ENCODE measurements at regions not wholly inside any gene's neighbourhood (a gene's known extent, or its start where the extent isn't known, plus 50 kb on each side); places are given as distances from the start of the nearest gene placed in this dataset.

DNA sequence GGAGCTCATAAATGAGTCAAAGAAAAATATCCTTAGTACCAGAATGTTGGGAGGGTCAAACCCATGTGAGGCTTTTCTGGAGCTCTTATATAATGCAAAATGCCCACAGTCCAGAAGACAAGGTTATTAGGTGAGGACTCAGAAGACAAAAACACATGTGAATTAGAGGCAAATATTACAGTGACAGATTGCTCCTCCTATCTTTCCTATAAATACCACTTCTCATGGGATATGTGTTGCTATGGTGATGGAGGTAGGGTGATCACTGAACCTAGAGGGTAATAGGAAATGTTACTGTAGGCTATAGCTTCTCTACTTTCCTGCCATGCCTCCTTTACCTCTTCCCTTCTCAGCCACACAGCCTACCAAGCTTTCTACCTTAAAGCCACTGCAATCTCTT is 264.6 kb downstream of the SEC61B start:
- Histone ChIP-seq H2AFZ (ENCODE audit: low read depth) (no peak overlapping the region), H3K9ac (no peak overlapping the region), H3K27me3 (ENCODE audit: insufficient read depth) (no peaks in the 10 kb centered on the region), H3K4me1 (ENCODE audit: control insufficient read depth in 1 of 2, insufficient read depth in 2 of 2, low read depth in 1 of 2, low read length in 1 of 2) (peaks cover 0 to 29% of the 10 kb centered on the region in 2 experiments; a peak in 2 of 4 replicates), H3F3A (replicated peaks; ENCODE audit: insufficient read depth) (peaks cover 3% of the 10 kb centered on the region), H3K9me2 (peaks cover 2% of the 10 kb centered on the region; the same call in 1 of the 2 replicates), H3K4me2 (no peak overlapping the region), H3K9me3 (no peaks in the 10 kb centered on the region), H4K20me1 (ENCODE audit: insufficient read depth) (no peaks in the 10 kb centered on the region), H3K79me2 (ENCODE audit: insufficient read depth) (no peaks in the 10 kb centered on the region), H3K4me3 (ENCODE audit: low read depth in 2 of 2, low read length in 1 of 2) (no peak overlapping the region), H3K36me3 (replicated peaks in 1 of 2; ENCODE audit: control insufficient read depth in 1 of 2, insufficient read depth in 2 of 2, low read length in 1 of 2) (no peaks in the 10 kb centered on the region), H3K27ac (ENCODE audit: low read depth in 2 of 2, low read length in 1 of 2) (no peak overlapping the region)
- ChIA-PET POLR2A (no interaction called here), CTCF (interaction anchor here (3.3 kb wide), 1 partner anchor 9 kb away, joined by 18 read pairs; no protein-coding TSS in a partner anchor)
- TF ChIP-seq FOXJ3 (CRISPR knock-in tag; IDR thresholded peaks at IDR 0.05) (no peak), TCF12 (IDR thresholded peaks at IDR 0.05) (no peak), YY1 (IDR thresholded peaks at IDR 0.05; ENCODE audit: low read depth) (no peak), GABPA (IDR thresholded peaks at IDR 0.05; ENCODE audit: low read depth) (no peak), RAD21 (IDR thresholded peaks at IDR 0.05; ENCODE audit: low read length) (no peak), EZH2phosphoT487 (IDR thresholded peaks at IDR 0.05; ENCODE audit: borderline replicate concordance, low read depth) (no peak), POLR2AphosphoS5 (IDR thresholded peaks at IDR 0.05; ENCODE audit: low read depth, low read length) (no peak), SMC3 (IDR thresholded peaks at IDR 0.05; ENCODE audit: low read depth, low read length) (no peak), CHD2 (IDR thresholded peaks at IDR 0.05; ENCODE audit: low read length, partially characterized antibody) (no peak), RXRA (IDR thresholded peaks at IDR 0.05; ENCODE audit: borderline replicate concordance, low read depth) (no peak), RFX5 (IDR thresholded peaks at IDR 0.05; ENCODE audit: low read length) (no peak), JUND (IDR thresholded peaks at IDR 0.05) (no peak), FOSL2 (IDR thresholded peaks at IDR 0.05; ENCODE audit: borderline replicate concordance, low read depth) (no peak), SIN3A (IDR thresholded peaks at IDR 0.05; ENCODE audit: borderline replicate concordance, low read depth, low read length) (no peak)
- TF ChIP-seq, protein P1, sequence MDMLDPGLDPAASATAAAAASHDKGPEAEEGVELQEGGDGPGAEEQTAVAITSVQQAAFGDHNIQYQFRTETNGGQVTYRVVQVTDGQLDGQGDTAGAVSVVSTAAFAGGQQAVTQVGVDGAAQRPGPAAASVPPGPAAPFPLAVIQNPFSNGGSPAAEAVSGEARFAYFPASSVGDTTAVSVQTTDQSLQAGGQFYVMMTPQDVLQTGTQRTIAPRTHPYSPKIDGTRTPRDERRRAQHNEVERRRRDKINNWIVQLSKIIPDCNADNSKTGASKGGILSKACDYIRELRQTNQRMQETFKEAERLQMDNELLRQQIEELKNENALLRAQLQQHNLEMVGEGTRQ (IDR thresholded peaks at IDR 0.05; ENCODE audit: borderline replicate concordance, low read depth, low read length), result no peak
- TF ChIP-seq, protein P2, sequence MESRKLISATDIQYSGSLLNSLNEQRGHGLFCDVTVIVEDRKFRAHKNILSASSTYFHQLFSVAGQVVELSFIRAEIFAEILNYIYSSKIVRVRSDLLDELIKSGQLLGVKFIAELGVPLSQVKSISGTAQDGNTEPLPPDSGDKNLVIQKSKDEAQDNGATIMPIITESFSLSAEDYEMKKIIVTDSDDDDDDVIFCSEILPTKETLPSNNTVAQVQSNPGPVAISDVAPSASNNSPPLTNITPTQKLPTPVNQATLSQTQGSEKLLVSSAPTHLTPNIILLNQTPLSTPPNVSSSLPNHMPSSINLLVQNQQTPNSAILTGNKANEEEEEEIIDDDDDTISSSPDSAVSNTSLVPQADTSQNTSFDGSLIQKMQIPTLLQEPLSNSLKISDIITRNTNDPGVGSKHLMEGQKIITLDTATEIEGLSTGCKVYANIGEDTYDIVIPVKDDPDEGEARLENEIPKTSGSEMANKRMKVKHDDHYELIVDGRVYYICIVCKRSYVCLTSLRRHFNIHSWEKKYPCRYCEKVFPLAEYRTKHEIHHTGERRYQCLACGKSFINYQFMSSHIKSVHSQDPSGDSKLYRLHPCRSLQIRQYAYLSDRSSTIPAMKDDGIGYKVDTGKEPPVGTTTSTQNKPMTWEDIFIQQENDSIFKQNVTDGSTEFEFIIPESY (IDR thresholded peaks at IDR 0.05; ENCODE audit: borderline replicate concordance, low read depth), result no peak
- TF ChIP-seq, protein P3, sequence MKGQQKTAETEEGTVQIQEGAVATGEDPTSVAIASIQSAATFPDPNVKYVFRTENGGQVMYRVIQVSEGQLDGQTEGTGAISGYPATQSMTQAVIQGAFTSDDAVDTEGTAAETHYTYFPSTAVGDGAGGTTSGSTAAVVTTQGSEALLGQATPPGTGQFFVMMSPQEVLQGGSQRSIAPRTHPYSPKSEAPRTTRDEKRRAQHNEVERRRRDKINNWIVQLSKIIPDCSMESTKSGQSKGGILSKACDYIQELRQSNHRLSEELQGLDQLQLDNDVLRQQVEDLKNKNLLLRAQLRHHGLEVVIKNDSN (IDR thresholded peaks at IDR 0.05; ENCODE audit: borderline replicate concordance, low read depth), result no peak
- TF ChIP-seq, protein P4, sequence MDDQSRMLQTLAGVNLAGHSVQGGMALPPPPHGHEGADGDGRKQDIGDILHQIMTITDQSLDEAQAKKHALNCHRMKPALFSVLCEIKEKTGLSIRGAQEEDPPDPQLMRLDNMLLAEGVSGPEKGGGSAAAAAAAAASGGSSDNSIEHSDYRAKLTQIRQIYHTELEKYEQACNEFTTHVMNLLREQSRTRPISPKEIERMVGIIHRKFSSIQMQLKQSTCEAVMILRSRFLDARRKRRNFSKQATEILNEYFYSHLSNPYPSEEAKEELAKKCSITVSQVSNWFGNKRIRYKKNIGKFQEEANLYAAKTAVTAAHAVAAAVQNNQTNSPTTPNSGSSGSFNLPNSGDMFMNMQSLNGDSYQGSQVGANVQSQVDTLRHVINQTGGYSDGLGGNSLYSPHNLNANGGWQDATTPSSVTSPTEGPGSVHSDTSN (IDR thresholded peaks at IDR 0.05), result no peak
- DNase-seq, result no peak
